Adipocyte (in vitro differentiated cells): ENCODE measurements at regions not wholly inside any gene's neighbourhood (a gene's known extent, or its start where the extent isn't known, plus 50 kb on each side); places are given as distances from the start of the nearest gene placed in this dataset.

Source experiments
- DNase-seq: peaks from one replicate; pipeline ENCODE4 v3.0.0-alpha.2; 2015; ENCODE audit warnings: low read depth
- H3K27me3 ChIP-seq: replicated peaks from 2 replicates; pipeline ENCODE4 v1.7.0; 2013; ENCODE audit warnings: mild to moderate bottlenecking, low read length, moderate library complexity; ENCODE audit not compliant: control insufficient read depth, insufficient read depth
- H3K36me3 ChIP-seq: 2 replicates; pipeline ENCODE4 v1.7.0; 2013; ENCODE audit warnings: low read length, mild to moderate bottlenecking, moderate library complexity; ENCODE audit not compliant: control insufficient read depth, insufficient read depth, severe bottlenecking
- H3K4me1 ChIP-seq: 2 replicates; pipeline ENCODE4 v1.7.0; 2013; ENCODE audit warnings: mild to moderate bottlenecking, low read length, moderate library complexity; ENCODE audit not compliant: control insufficient read depth, insufficient read depth
- H3K4me3 ChIP-seq: 2 replicates; pipeline ENCODE4 v1.7.0; 2013; ENCODE audit warnings: mild to moderate bottlenecking, low read length, moderate library complexity
- H3K9ac ChIP-seq: 2 replicates; pipeline ENCODE4 v1.7.0; 2013; ENCODE audit warnings: mild to moderate bottlenecking, low read length, moderate library complexity
- H3K9me3 ChIP-seq: 2 replicates; pipeline ENCODE4 v1.7.0; 2013; ENCODE audit warnings: mild to moderate bottlenecking, low read length, moderate library complexity; ENCODE audit not compliant: control insufficient read depth

- H3K4me3 ChIP-seq = no peak overlapping the region
- H3K4me1 ChIP-seq = peaks cover 14% of the 10 kb centered on the region
- no peak for DNase-seq
- H3K36me3 ChIP-seq = no peaks in the 10 kb centered on the region
- H3K27me3 ChIP-seq = no peaks in the 10 kb centered on the region
- H3K9ac ChIP-seq = no peak overlapping the region
- H3K9me3 ChIP-seq = no peaks in the 10 kb centered on the region
Observed at GRCh38 chr1:214928574-214928973, 154.0 kb upstream of the KCNK2 start.

DNA sequence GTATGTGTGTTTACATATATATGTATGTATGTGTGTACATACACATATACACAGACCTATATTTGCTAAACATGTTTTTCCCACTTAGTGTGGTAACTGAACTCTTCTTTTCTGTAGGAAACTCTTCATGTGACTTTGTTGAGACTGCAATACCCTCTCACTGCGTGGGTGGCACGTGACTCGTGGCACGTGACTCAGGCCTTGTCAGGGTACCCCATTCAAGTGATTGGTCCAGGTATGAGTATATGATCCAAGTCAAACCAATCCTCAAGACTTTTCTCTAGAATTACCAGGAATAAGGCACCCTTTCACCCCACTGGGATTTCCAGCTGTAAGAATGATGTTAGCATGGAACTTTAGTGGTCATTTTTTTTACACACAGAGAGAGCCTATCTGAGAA lies 149.2 kb upstream of the KCNK2 start:
- DNase-seq = no peak
- H3K27me3 ChIP-seq = no peaks in the 10 kb centered on the region
- no peak overlapping the region for H3K9ac ChIP-seq
- no peaks in the 10 kb centered on the region for H3K9me3 ChIP-seq
- peaks cover 7% of the 10 kb centered on the region for H3K4me1 ChIP-seq
- no peak overlapping the region for H3K4me3 ChIP-seq
- H3K36me3 ChIP-seq = no peaks in the 10 kb centered on the region

DNA sequence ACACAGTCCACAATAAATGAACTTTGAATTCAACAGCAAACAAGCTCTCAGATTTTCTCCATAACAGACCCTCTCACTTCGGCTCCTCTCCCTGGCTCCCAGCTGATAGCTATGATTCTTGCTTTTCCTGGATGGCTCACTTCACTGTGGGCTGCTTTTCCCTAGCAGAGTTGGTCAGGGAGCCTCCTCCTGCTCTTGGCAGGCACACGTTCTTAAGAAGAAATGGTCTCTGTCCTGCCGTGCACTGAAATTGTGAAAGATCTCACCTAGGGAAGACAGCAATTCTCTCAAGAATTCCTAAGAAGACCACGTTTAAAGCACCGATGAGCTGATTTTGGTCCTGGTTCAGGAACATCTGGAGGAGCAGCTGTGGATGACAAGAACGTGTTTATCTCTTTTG lies 148.5 kb upstream of the KCNK2 start:
- H3K27me3 ChIP-seq = no peaks in the 10 kb centered on the region
- H3K9ac ChIP-seq = peak overlapping the region; percentile 0
- no peak overlapping the region for H3K4me3 ChIP-seq
- peaks cover under 1% of the 10 kb centered on the region for H3K4me1 ChIP-seq
- DNase-seq = no peak
- H3K36me3 ChIP-seq = no peaks in the 10 kb centered on the region
- no peaks in the 10 kb centered on the region for H3K9me3 ChIP-seq

- Histone ChIP-seq H3K9me3 (no peaks in the 10 kb centered on the region), H3K27me3 (no peaks in the 10 kb centered on the region), H3K36me3 (no peaks in the 10 kb centered on the region), H3K9ac (no peak overlapping the region), H3K4me3 (no peak overlapping the region), H3K4me1 (no peaks in the 10 kb centered on the region)
- DNase-seq = no peak
Observed at GRCh38 chr1:214935258-214935657, 147.3 kb upstream of the KCNK2 start.

- Histone ChIP-seq H3K4me1 (no peaks in the 10 kb centered on the region), H3K4me3 (no peak overlapping the region), H3K36me3 (no peaks in the 10 kb centered on the region), H3K9me3 (no peaks in the 10 kb centered on the region), H3K9ac (no peak overlapping the region), H3K27me3 (no peaks in the 10 kb centered on the region)
- no peak for DNase-seq
Observed at GRCh38 chr1:214939180-214939579, 143.4 kb upstream of the KCNK2 start.

- H3K36me3 ChIP-seq = no peaks in the 10 kb centered on the region
- DNase-seq = no peak
- no peaks in the 10 kb centered on the region for H3K27me3 ChIP-seq
- no peak overlapping the region for H3K9ac ChIP-seq
- no peaks in the 10 kb centered on the region for H3K4me1 ChIP-seq
- H3K4me3 ChIP-seq = no peak overlapping the region
- H3K9me3 ChIP-seq = no peaks in the 10 kb centered on the region
Observed at GRCh38 chr1:214941061-214941460, 141.5 kb upstream of the KCNK2 start.

DNA sequence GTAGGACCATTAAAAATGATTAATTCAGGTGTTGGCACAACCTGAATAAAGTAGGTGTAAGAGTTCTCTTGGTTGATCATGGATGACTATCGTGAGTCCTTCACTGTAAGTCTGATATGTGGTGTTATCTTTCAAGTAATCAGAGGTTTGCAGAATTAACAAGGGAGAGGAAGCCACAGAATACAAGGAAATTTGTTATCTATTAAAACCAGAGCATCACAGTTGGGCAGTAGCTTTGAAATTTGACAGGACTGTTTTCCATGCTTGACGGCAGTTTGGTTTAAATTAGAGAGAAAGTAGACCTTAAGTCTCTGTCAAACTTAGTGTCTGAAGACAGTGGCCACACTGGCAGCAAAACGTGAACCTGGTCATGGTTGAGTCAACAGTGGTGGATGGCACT lies 139.5 kb upstream of the KCNK2 start:
- no peak for DNase-seq
- peaks cover 3% of the 10 kb centered on the region for H3K4me1 ChIP-seq
- no peak overlapping the region for H3K4me3 ChIP-seq
- H3K36me3 ChIP-seq = no peaks in the 10 kb centered on the region
- no peak overlapping the region for H3K9ac ChIP-seq
- H3K9me3 ChIP-seq = no peaks in the 10 kb centered on the region
- H3K27me3 ChIP-seq = no peaks in the 10 kb centered on the region

GRCh38 chr1:214946615-214947014 lies 135.9 kb upstream of the KCNK2 start:
- no peak for DNase-seq

DNA sequence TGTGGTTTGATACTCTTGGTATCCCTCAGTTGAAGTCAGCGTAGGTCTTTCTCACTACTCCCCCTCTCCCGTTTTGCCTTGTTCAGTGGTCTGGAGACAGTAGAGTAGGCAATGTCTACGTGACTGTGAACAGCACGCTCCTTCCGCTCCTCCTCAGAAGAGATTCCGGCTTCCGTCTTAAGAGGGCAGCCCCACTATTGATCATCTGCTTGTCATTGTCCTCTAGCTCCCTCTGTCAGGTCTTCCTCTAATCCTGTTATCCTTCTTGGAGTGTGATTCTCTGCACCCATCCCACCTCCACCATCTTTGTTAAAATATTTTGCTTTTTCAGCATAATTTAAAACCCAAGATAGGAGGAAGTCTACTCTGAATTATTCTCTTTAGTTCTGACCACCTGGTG lies 129.9 kb upstream of the KCNK2 start:
- H3K4me1 ChIP-seq = peaks cover 10% of the 10 kb centered on the region
- no peak overlapping the region for H3K9ac ChIP-seq
- H3K9me3 ChIP-seq = peaks cover 10% of the 10 kb centered on the region
- no peaks in the 10 kb centered on the region for H3K36me3 ChIP-seq
- H3K4me3 ChIP-seq = no peak overlapping the region
- DNase-seq = no peak
- H3K27me3 ChIP-seq = no peaks in the 10 kb centered on the region

More at GRCh38 chr1:214946615-214947014, 135.9 kb upstream of the KCNK2 start:
- H3K36me3 ChIP-seq = no peaks in the 10 kb centered on the region
- no peaks in the 10 kb centered on the region for H3K9me3 ChIP-seq
- no peaks in the 10 kb centered on the region for H3K27me3 ChIP-seq
- no peak overlapping the region for H3K9ac ChIP-seq
- H3K4me1 ChIP-seq = peaks cover 3% of the 10 kb centered on the region
- H3K4me3 ChIP-seq = no peak overlapping the region

- Histone ChIP-seq H3K27me3 (no peaks in the 10 kb centered on the region), H3K36me3 (no peaks in the 10 kb centered on the region), H3K4me1 (peaks cover 20% of the 10 kb centered on the region), H3K9ac (no peak overlapping the region), H3K4me3 (no peak overlapping the region), H3K9me3 (peaks cover 10% of the 10 kb centered on the region)
- DNase-seq = no peak
Observed at GRCh38 chr1:214953901-214954616, 128.5 kb upstream of the KCNK2 start.

- Histone ChIP-seq H3K4me1 (peaks cover 20% of the 10 kb centered on the region), H3K36me3 (no peaks in the 10 kb centered on the region), H3K4me3 (no peak overlapping the region), H3K27me3 (no peaks in the 10 kb centered on the region), H3K9me3 (peaks cover 10% of the 10 kb centered on the region), H3K9ac (no peak overlapping the region)
- no peak for DNase-seq
Observed at GRCh38 chr1:214954617-214954949, 128.0 kb upstream of the KCNK2 start.
